Activated gamma-delta T cell treated with anti-CD3 and anti-CD28 coated beads, Interleukin-2, amount 50 U/mL, for 16 hours (primary cell): ENCODE measurements at regions not wholly inside any gene's neighbourhood (a gene's known extent, or its start where the extent isn't known, plus 50 kb on each side); places are given as distances from the start of the nearest gene placed in this dataset.

ENCODE experiments used
- DNase-seq: peaks from one replicate; pipeline ENCODE4 v3.0.0-alpha.2; 2020; ENCODE audit warnings: low read depth

DNA sequence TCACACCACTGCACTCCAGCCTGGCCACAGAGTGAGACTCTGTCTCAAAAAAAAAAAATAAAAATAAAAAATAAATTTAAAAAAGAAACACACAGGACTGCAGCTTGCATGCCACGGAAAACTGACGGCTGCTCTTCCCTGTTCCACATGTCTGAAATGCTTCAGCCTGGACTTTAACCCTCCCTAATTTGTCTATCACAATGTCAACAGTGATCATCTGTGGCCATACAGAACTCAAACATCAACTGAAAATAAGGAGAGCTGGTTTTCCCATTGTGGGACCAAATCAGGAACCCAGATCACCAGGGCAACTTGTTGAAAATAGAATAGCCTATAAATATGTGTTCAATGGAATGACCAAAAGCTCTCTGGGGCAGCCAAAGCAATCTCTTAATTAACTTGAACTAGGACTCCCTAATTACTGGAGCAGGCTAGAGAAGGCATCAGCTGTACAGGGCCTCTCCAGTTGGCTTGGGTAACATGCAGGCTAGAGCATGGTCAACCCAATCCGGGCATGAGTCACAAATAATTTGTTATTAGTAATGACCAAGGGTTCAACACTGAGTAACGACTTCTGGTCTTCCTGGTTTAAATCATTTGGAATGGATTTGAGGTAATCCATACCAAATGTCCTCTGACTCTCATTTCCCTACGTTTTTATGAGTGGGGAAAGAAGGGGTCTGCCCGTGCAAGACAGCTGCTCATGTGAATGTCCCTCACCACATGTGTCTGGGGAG, 62.7 kb upstream of the KAZN start:
- no peak for DNase-seq

DNA sequence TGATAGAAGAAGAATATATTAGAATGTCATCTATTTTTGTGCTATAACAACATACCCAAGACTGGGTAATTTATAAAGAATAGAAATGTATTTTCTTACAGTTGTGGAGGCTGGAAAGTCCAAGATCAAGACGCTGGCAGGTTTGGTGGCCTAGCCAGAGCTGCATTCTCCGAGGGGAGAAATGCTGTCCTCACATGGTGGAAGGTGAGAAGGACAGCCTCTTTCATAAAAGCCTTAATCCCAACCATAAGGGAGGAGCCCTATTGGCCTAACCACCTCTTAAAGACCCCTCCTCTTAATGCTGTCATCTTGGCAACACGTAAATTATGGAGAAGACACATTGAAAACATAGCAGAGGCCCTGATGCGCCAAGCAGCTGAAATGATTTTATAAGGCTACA, 60.1 kb upstream of the KAZN start:
- no peak for DNase-seq

DNA sequence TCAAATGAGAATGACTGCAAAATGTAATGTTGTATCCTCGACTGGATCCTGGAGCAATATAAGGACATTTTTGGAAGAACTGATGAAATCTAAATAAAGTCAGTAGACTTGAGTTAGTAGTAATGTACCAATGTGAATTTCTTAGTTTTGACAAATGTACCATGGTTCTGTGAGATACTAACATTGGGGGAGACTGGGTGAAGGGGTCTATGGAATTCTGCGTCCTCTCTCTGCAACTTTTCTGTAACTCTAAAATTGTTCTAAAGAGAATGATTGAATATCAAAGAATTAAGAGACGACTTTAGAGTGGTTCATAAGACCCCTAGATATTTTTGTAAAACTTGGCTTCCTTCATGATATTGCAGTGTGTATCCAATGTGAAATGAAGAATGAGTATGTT, 59.2 kb upstream of the KAZN start:
- no peak for DNase-seq

- DNase-seq = no peak
These were observed 58.4 kb upstream of the KAZN start for GRCh38 chr1:14539953-14540563.

DNA sequence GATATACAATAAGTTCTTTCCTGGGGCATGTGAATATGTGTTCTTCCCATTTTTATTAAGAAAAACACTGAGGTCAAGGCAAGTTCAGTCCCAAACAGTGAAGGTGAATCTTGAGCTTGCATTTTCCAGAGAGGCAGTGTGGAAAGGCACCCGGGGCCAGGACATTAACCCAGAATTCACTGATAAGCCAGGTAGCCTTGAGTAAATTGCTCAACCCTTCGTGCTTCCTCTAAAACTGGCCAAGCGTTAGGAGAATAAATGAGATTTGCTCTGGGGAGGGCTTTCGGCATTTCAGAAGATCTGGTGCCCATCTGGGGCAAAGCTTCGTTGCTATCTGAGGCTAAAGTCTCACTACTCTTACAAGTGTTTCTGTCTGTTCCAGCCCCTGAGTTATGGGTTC, 57.1 kb upstream of the KAZN start:
- no peak for DNase-seq

DNA sequence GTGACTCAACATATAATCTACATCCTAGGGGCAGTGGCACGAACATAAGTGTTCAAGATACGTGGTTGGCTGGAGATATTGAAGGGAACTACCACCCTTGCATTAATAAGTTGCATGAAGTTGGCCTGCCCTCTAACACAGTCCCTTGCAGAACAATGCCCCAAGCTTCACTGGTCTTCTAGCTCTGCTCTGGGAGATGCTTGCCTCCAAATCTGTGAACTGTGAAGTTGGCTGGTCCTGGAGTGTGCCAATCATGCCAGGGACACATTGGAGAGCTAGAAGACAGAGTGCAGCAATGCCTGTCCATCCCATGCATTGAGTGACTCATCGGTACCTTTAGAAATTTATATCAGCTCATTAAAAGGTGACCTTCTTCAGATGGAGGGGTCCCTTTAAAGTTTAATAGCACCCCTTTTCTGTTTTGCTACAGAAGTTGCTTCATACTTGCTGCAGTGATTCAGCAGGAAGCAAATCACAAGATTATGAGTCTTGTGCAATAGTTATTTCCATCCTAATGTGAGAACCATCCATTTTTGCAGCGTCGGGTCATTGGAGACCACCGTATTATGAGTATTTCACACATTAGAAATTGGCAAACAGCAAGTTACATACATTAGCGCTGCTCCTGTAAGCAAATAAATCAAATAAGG, 55.2 kb upstream of the KAZN start:
- no peak for DNase-seq

DNA sequence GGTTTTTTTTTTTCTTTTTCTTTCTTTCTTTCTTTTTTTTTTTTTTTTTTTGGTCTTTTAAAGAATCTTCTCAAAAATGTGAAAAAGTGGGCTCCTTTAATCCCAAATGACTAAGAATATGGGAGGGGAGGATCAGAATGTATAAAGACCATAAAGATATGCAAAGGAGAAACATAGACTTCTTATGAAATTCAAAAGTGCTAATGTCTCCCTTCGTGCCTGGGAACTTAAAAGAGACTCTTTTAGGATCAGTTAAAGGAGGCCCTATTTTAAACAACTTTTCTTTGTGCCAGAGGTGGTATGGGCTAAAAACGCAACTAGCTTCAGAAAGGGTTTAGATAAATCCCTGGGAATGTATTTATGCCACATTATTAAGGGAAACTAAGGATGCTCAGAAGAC, 54.2 kb upstream of the KAZN start:
- no peak for DNase-seq

- DNase-seq = no peak
These were observed 53.0 kb upstream of the KAZN start for GRCh38 chr1:14545422-14546025.

DNA sequence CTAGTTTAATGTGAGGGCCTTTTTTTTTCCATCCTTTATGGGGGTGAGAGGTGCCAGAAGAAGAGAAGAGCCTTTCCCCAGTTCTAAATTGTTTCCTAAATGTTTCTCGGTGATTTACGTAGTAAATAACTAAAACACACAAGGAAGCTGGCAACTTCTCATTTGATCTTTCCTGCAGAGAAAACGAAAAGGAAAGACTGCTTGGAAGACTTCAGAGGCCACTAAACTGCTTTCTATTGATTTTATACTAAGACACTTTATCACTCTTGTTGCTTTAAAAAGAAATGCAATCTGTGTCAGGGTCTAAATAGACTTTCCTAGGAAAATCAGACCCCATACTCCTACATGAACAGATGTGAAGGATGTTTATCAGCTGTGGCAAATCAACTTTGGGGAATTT, 52.1 kb upstream of the KAZN start:
- DNase-seq = no peak
